ENCODE measurements at regions not wholly inside any gene's neighbourhood (a gene's known extent, or its start where the extent isn't known, plus 50 kb on each side); places are given as distances from the start of the nearest gene placed in this dataset.

DNA sequence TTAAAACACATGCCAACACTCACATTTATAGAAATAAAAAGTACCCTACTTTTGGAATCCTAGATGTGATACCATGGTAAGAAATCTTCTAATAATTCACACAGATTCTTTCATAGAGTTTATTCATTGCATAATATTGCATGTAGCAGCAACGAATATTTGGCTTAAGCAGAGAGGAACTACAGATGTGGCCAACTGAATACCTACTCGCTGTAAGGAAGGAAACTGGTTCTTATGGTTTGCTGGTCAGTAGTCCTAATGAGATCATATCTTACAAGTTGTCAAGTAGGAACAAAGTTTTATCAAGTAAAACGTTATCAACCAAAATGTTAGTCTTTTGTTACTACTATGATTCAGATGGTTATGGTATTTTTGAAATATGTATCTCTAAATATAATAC lies 996.1 kb downstream of the PDHA2 start:
- DNase-seq, result no peak

DNA sequence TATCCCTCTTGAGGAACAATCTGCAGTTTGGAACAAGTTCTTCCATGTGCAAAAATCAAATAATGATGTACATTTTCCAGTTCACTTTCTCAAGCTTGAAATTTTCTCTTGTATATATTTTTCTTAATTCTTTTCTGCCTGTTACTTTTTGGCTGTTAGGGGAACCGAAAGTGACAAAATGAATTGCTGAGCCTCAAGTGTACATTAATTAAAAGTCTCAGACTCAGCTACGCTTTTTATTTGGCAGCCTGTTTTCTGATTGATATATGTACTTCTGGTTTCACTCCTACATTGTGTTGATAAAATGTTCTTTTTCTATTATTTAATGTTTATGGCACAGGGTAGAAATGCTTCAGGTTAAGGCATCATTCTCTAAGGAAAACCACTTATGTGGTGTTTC lies 999.5 kb downstream of the PDHA2 start:
- DNase-seq, result no peak

DNA sequence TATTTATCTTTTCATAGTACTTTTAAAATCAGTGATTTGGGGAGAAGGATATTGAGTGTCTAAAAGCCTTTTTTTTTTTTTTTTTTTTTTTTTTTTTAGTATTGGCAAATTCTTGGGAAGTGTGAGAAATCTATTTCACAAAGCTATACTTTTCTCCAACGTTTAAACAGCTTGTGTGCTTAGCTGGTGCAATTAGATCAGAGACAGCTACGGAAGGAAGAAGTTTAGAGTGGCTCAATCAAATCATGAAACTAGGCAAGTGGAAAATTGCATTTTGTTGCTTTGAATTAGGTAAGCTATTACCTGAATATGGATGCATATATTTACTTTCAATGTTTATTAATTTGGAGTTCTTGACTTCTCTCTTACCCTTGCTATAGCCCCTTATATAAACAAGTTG lies 1001.9 kb downstream of the PDHA2 start:
- no peak for DNase-seq

DNA sequence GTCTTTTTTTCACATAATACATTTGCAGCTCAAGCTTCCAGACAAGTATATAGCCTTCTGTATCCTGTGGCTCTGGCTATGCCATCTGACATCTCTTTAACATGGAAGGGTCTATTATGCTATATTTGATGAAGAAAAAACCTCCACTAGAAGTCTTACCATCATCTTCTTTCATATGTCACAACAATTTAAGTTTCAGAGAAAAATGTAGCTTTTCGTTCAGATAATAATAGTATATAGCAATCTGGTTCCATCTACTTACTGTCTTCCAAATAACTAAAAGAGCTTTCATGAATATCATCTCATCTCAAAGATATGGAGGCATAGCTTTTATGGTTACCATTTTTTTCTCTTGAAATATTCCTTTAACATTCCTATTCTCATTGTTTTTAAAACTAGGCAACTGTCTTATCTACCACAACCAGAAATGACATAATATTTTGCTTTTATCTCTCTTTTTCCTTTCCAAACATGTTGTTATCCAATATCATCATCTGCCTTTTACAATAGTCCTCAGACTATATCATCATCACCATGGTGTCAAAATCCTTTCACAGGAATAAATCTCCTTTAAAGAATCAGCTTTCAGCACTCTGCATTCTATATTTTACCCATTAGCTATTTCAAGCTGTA lies 1005.1 kb downstream of the PDHA2 start:
- DNase-seq, result no peak

DNA sequence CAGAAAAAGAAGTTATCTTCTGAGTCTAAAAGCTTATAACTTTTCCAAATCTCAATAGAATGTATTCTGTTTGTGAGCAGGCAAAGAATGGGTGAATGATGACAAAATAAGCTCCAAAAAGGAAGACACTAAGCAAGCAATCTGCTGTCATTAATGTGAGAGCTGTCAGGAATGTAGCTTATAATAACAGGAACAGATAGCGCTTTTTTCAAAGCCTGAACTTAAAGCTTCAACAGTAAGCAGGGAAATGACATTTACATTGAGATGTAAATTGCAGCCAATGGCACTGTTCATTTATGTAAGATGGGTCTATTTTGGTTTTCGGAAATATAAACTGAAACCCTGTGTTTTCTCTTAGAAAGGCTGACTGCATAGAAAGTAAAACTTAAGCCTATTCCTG lies 1005.9 kb downstream of the PDHA2 start:
- DNase-seq, result no peak

DNA sequence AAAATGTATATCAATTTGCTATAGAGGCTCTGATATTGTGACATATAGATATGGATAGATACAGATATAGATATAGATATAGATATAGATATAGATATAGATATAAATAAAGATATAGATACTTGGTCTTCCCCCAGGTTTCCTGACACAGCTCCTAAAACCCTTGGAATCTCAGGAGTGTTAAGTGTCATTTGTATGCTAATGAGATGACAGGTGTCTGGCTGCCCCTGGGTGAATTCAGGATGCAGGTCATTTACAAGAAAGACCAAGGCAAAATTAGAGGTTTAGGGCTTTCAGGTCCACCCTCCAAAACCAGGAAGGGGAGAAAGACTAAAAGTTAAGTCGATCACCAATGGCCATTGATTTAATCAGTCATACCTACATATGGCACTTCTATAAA lies 1034.8 kb downstream of the PDHA2 start:
- DNase-seq, result no peak

DNA sequence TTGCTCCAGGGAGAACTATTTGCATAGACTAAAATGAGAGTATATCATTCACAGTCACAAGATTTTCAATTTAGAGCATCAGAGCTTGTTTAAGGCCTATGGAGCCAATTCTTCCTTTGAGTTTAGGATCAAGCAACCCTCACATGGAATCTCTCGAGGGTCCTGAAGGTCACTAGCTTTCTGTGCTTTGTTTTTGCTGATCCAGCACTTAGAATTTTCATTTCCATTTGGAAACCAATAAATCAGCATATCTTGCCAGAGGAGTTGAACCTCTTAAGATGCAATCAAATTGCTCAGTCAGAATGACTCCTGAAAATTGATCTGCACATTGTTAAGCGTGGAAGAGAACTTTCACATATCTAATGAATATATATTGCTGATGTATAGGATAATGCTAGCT lies 1039.6 kb downstream of the PDHA2 start:
- DNase-seq, result no peak

DNA sequence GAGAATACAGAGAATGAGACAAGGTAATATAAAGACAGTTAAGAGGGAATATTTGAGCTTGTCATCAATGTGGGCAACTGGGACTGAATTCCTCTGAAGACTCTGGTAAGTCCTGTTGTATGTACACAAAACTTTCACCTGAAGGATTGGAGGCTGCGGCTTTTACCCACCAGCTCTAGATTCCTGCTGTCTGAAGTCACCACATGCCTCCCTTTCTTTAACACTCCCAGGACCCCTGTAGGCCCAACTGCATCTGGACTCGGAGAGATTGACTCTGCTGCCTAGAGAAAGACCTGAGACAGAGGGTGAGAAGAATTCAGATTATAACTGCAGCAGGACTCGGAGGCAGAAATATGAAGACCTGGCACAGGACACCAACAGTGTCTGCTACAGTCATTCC lies 1048.0 kb downstream of the PDHA2 start:
- DNase-seq, result no peak

DNA sequence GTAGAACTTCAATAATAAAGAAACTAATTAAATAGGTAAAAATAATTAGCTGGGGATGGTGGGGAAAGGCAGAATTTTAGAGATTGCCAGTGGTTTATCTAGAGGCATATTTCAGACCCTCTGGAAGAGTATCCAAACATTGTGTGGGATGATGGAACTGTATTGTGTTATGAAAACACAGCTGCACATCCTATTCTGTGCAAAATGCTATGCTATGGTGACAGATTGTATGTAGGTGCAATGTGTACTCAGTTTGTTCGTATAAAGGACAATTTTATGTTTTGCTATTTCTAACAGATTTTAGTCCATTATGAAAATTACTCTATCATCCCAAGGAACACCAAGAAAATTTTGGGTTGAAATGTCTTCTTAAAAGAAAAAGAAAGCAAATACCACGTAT lies 1054.7 kb downstream of the PDHA2 start:
- DNase-seq, result no peak

DNA sequence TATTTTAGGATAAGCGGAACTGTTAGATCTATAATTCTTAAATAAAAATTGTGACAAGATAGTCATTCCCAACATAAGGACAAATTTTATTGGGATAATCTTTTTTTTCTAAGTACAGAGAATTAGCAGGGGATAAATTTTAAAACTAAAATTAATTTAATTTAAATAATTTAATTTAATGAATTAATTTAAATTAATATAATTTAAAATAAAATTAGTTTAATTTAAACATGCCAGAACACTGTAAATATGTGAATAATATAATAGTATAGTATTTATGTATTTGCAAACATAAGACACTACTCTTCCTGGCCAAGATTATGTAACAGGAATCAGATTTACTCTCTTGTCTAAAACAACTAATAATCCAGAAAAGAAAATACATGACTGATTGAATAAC lies 1055.9 kb downstream of the PDHA2 start:
- no peak for DNase-seq

DNA sequence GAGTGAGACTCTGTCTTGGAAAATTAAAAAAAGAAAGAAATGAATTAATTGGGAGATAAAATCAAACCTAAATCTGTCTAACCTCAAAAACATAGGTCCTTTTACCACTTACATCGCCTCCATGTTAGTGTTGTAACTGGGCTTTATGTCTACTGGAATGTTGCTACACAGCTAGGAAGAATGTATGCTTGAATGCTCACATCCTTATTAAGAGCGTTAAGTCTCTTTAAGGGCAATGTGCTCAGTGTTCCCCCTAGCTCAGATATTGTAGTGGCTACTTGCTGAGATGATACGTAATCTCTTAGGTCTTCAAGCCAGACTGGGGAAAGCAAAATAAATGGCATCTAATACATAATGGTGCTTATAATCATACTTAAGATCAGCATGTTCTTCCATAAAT lies 1072.8 kb downstream of the PDHA2 start:
- no peak for DNase-seq

DNA sequence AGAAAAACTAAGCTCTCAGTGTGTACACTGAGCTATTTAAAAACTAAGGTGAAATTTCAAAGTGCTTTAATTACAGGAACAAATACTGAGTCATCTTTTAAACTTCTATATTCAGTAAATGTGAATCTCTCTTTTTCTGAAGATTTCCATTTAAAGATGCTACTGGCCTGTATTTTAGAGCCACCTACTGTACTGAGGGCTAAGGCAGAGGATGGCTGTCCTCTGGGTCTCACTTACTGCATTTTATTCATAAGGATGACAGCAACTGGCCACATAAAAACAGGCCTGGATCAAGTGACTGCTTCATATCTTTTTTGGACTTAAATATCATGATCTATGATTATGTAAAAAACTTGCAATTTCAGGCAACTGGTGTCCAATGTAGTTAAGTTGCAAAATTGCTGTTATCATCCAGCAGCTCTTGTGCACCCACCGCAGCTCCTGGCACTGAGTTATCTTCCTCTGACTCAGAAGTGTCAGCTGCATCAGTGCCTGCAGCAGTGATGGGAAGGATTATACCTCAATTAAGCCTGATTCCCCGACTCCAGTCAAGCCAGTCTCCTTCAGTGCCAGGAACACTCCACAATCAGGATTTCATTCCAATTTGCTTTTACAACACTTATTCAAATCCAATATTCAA lies 1073.7 kb downstream of the PDHA2 start:
- no peak for DNase-seq

DNA sequence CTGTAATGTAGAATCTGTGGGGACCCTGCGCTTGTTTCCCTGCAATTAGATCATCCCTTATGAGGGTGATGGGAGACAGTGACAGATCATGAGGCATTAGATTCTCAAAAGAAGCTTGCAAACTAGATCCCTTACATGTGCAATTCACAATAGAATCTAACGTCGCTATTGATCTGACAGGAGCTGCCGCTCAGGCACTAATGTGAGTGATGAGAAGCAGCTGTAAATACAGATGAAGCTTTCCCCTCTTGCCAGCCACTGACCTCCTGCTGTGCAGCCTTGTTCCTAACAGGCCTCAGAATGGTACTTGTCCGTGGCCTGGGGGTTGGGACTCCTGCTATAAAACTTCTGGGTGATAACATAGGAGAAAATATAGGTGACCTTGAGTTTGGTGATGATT lies 1076.8 kb downstream of the PDHA2 start:
- no peak for DNase-seq

DNA sequence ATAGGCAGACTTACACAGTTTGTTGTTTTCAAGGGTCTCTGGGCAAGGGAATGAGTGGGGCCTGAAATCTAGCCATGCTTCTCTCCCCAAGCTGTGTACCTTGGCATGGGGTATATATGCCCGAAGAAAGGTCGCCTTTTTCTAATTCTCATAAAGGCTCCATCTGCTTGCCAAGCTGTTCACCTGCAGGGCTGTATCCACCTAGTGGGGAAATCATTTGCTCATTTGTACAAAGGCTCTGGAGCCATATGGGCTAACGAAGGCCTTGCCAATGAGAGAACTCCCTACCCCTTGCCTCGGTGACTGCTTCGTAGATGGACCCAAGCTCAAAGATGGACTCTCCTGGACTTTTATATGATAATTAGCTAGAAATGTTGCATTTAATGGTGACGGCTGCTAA lies 1097.0 kb downstream of the PDHA2 start:
- DNase-seq, result no peak

DNA sequence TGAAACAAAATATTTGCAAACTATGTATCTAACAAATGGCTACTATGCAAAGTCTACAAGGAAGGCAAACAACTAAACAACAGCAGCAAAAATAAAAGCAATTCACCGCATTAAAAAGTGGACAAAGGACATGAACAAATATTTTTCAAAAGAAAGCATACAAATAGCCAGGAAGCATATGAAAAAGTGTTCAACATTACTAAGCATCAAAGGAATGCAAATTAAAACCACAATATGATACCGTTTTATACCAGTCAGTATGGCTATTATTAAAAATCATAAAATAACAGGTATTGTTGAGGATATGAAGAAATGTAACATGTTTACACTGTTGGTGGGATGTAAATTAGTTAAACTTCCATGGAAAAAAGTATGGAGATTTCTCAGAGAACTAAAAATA lies 1106.7 kb downstream of the PDHA2 start:
- no peak for DNase-seq

DNA sequence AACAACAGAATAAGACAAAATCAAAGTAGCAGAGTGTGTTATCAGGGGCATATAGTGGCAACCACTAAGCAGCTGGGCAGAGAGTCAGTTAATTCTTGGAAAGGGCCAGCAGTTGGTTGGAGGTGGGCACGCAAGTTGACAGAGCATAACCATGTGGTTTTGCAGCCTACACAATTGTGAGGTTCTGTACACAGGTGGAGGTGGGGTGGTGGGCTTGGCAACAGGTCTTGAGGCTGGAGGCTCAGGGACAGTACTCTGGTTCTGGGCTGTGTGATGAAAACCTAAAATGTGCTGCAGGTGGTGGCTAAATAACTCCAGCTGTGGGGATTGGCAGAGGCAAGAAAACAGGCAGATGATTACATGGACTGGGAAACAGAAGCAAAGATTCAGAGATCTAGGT lies 1112.7 kb downstream of the PDHA2 start:
- DNase-seq, result no peak

DNA sequence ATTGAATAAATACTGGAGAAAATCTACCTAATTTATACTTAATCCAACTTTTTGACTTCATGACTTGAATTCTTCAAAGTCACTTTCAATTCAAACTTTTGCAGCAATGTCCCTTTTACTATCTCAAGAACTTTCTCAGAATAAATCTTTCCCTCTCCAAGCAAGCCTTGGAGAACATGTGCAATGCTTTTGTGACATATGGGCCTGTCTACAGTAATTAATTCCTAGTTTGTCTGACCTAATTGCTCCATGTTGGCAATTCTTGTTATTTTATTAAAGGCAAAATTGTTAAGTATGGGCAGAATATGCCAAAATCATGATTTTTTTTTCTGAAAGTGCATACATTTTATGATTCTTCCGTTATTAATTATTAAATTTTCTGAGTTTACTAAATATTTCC lies 1115.3 kb downstream of the PDHA2 start:
- no peak for DNase-seq

DNA sequence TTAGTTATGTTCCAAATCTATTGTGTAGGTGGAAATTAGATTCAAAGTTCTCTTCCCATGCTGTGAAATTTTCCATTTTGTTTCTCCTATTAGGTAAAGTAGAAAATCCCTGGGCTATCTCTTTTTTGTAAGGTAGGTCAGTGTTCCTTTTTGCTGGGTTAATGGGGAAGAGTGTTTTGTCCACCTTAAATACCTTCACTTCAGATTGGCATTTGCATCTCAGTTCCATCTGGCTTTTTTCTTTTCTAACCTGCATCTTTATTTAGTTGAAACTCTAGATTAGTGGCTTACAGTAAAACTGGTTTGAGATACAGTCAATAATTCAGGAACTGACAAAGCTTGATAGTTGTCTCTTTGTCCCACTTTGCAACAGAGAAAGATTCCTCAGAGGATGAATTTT lies 1115.8 kb downstream of the PDHA2 start:
- no peak for DNase-seq

DNA sequence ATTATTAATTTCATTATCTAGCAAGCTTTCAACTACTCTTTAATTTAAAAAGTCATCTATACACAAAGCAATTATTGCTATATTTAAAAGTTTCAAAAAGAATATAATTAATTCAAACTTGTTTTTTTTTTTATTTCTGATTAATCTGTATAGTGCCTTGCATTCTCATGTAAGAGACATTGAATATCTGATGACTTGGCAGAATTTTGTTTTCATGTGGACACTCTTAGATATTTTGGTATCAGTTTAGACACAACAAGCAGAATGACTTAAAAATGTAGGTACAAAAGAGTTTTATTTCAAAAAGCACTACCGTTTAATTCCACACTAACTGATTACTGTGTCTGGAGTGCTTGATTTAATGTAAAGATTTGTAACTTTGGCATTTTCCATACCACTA lies 1129.6 kb downstream of the PDHA2 start:
- DNase-seq, result no peak

DNA sequence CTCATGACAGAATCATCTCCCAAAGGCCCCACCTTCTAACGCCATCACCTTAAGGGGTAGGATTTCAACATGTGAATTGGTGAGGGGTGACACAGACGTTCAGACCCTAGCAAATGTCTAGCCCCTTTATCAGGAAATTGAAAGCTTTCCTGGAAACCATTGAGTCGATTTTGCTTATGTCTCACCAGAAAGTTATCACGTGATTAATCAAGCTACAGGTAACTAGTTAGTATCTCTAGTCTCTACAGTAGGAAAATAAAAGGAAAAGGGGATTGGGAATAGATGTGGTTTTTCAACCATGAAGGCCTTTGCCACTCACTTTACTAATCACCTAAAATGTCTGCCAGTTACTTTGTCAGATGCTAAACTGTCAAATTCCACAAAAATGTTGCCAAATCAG lies 1133.0 kb downstream of the PDHA2 start:
- no peak for DNase-seq

DNA sequence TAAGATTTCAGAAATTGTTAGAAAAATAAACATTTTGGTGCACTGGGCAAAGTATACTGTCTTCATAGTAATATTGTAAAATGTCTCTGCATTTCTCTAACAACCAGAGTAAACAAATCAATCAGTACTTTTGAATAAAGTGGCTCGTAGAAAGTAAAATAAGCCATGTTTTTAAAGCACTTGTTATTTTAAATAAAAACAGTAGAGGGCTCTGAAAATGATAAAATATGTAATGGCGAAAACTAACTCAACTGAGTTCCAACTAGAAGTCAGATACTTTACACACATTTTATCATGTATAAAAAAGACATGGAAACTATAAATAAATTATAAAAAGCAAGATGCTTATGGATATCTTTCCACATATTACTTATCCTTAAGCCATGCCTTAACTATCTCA lies 1134.4 kb downstream of the PDHA2 start:
- DNase-seq, result no peak

DNA sequence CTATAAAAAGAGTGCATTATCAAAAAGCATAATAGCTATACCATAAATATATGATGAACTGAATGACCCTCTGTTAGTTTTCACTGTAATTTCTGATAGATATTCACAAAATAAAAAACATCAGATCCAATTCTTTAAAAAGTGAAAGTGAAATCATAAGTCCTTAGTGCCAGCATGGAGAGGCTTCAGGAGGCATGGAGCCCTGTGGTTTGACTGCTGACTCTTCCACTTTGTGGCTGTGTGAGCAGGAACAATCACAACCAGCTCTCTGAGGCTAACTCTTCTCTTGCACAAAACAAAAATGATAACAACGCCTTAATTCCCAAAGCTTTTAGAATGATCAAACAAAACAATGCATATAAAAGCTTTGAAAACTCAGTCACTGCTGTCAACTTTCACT lies 1143.9 kb downstream of the PDHA2 start:
- no peak for DNase-seq

DNA sequence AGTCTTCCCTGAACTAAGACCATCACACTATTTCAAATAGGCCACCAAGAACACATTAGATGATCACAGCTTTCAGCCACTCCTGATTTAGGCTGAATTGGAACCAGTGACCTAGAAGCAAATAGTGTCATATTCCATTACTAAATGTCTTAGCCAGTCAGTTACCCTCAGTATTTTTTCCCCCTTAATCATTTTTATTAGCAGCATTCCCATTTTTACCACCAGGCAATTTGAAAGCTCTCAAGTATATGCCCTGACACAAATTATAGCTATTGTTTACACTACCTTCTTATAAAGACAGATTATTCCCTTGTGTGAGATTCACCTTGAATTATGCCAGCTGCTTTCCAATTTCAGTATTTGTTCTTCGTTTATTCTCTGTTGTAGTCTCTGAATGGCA lies 1146.9 kb downstream of the PDHA2 start:
- no peak for DNase-seq

DNA sequence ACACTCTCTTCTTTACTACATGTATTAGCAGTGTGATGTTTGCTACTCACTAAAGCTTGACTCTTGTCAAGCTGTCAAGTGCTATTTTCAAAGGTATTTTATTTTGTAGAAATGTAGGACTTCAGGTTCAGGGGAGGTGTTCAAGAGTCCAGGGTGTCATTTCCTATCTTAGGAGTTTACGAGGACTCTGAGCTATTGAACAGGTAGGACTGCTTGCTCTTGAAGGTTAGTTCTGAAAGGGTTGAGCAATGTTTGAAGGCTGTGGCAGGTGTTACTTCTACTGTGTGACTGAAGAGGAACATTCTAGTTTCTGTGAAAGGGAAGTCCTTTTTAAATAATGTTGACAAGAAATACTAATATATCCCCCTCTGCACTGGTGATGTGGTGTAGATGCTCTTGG lies 1151.2 kb downstream of the PDHA2 start:
- no peak for DNase-seq

DNA sequence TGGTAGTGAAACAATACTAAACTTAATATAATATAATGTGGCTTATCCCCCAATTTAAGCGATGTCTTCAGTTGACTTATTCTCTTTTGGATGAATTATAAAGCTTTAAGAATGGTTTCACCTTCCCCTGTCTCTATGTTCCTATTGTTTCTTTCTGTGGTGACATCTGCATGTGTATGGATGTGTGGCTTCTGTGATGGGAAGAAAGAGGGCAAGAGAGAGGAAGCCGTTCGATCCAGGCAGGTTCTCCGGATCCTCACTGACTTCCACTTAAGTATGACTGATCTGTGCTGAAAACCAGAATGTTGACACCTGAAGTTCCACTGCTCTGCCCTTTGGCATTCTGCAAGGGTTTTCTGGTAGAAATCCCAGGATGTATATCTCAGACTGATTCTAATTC lies 1150.8 kb downstream of the STPG2 start:
- no peak for DNase-seq

All from activated CD4-positive, alpha-beta T cell treated with anti-CD3 and anti-CD28 coated beads, Interleukin-2, amount 50 U/mL, for 48 hours (primary cell).